HG03354 (cell line): ENCODE measurements at regions not wholly inside any gene's neighbourhood (a gene's known extent, or its start where the extent isn't known, plus 50 kb on each side); places are given as distances from the start of the nearest gene placed in this dataset.

Source experiments
- ATAC-seq: cut with Tn5 transposase; IDR thresholded peaks from one replicate; pipeline ENCODE4 v1.9.1; 2021; ENCODE audit warnings: mild to moderate bottlenecking; ENCODE audit not compliant: unreplicated experiment, poor library complexity, severe bottlenecking

- ATAC-seq: no peak
Measured at GRCh38 chr12:113766131-113766878, 199.8 kb downstream of the RBM19 start.

- no peak for ATAC-seq
Measured at GRCh38 chr12:113764661-113765060, 201.5 kb downstream of the RBM19 start.

- ATAC-seq: no peak
Measured at GRCh38 chr12:113762882-113763816, 203.0 kb downstream of the RBM19 start.

- ATAC-seq: no peak
Measured at GRCh38 chr12:113762155-113762881, 203.8 kb downstream of the RBM19 start.

GRCh38 chr12:113759135-113759534, 207.0 kb downstream of the RBM19 start:
- no peak for ATAC-seq

- no peak for ATAC-seq
Measured at GRCh38 chr12:113758165-113758924, 207.8 kb downstream of the RBM19 start.

- no peak for ATAC-seq
Measured at GRCh38 chr12:113757221-113758002, 208.7 kb downstream of the RBM19 start.

- no peak for ATAC-seq
Measured at GRCh38 chr12:113756609-113757008, 209.5 kb downstream of the RBM19 start.

GRCh38 chr12:113755098-113755497, 211.0 kb downstream of the RBM19 start:
- no peak for ATAC-seq

GRCh38 chr12:113751513-113751912, 214.6 kb downstream of the RBM19 start:
- no peak for ATAC-seq

GRCh38 chr12:113749433-113749815, 216.7 kb downstream of the RBM19 start:
- no peak for ATAC-seq

GRCh38 chr12:113748707-113749432, 217.3 kb downstream of the RBM19 start:
- ATAC-seq: no peak

- ATAC-seq: no peak
Measured at GRCh38 chr12:113747017-113747416, 219.1 kb downstream of the RBM19 start.

- ATAC-seq: no peak
Measured at GRCh38 chr12:113744802-113745395, 221.2 kb downstream of the RBM19 start.

GRCh38 chr12:113742801-113743200, 223.3 kb downstream of the RBM19 start:
- ATAC-seq: no peak

- ATAC-seq: no peak
Measured at GRCh38 chr12:113740699-113741098, 225.4 kb downstream of the RBM19 start.

GRCh38 chr12:113735131-113735530, 231.0 kb downstream of the RBM19 start:
- ATAC-seq: no peak

- ATAC-seq: no peak
Measured at GRCh38 chr12:113734503-113734902, 231.6 kb downstream of the RBM19 start.
